Ramos (cell line): ENCODE measurements at regions not wholly inside any gene's neighbourhood (a gene's known extent, or its start where the extent isn't known, plus 50 kb on each side); places are given as distances from the start of the nearest gene placed in this dataset.
"Not testable (repeated sequence)": the region's sequence is repeated elsewhere in the genome, so short reads cannot be mapped to it uniquely, and the experiment has no call there.

Experiments
- in situ Hi-C: fragments of 300-500 bp; cut with MboI; formaldehyde crosslinking; loops from one replicate; pipeline ENCODE4 v1.14.3; 2022; ENCODE audit warnings: low sequenced_read_pairs; ENCODE audit not compliant: unreplicated experiment

DNA sequence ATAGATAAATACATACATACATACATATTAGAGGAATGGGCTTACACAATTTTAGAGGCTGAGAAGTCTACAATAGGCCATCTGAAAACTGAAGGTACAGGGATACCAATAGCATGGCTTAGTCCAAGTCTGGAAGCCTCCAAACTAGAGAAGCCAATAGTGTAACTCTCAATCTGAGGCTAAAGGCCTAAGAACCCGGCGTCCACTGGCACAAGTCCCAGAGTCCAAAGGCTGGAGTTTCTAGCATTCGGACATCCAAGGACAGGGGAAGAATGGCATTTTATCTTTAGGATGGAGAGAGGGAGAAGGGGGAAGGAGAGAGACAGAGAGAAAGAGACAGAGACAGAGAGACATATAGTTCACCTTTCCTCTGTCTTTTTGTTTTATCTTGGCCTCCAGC is 63.7 kb upstream of the SYT4 start:
- in situ Hi-C loops: no loop called here

GRCh38 chr18:43350176-43350575 is 72.9 kb upstream of the SYT4 start:
- in situ Hi-C loops: no loop called here

GRCh38 chr18:43364535-43364934 is 87.2 kb upstream of the SYT4 start:
- in situ Hi-C loops: no loop called here

- in situ Hi-C loops: no loop called here
Observed at GRCh38 chr18:43367895-43368294, 90.6 kb upstream of the SYT4 start.

GRCh38 chr18:43369311-43369710 is 92.0 kb upstream of the SYT4 start:
- in situ Hi-C loops: not testable (repeated sequence)

- in situ Hi-C loops: no loop called here
Observed at GRCh38 chr18:43372773-43373172, 95.5 kb upstream of the SYT4 start.

- in situ Hi-C loops: no loop called here
Observed at GRCh38 chr18:43380104-43380672, 102.9 kb upstream of the SYT4 start.

DNA sequence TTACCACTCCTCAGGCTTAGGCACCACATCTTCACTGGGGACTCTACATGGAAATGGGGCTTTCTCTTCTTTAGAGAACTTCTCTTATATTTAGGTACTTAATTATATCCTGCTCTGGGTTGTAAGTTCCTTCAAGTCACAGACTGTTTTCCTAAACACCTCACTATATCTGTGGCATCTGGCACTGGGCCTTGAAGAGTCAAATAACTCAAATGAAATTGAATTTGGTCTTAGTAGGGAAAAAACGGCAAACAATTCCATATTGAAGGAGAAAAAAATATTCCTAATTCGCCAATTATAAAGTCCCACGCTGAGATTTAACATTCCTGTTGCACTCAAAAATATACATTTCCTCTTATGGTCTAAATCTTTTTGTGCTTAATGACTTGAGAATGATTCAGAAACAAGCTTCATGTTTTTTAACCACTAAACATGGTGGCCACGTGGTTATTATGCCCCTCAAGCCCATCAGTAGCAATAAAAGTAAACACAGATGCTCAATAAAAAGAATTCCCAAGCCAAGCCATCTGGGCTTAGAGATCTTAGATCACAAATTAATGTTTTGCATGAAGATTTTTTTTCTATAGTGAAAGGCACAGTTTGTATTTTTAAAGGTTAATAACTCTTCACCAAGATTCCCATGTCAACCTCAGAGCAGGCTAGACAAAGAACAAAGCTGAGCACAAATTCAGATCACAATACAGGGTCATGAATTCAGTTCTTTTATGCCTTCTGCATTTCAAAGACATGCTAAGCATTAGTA is 105.5 kb upstream of the SYT4 start:
- in situ Hi-C loops: no loop called here

GRCh38 chr18:43389163-43389562 is 111.9 kb upstream of the SYT4 start:
- in situ Hi-C loops: no loop called here

DNA sequence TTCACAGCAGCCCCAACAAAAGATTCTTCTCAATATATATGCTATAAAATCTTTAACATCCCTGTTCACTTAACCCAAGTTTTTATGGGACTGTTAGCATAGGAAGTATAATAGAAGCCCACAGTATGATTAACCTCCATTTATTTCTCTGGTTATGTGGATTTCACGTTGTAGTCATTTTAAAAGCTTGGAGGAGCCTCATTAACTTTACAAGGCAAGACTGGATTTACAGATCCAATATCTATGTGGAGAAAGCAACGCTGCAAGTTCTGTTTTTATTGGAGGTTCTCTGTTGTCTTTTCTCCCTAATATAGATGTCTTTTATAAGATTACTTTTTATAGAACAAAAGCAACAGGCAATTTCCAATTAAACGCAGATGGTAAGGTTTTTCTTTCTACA is 114.9 kb upstream of the SYT4 start:
- in situ Hi-C loops: no loop called here

DNA sequence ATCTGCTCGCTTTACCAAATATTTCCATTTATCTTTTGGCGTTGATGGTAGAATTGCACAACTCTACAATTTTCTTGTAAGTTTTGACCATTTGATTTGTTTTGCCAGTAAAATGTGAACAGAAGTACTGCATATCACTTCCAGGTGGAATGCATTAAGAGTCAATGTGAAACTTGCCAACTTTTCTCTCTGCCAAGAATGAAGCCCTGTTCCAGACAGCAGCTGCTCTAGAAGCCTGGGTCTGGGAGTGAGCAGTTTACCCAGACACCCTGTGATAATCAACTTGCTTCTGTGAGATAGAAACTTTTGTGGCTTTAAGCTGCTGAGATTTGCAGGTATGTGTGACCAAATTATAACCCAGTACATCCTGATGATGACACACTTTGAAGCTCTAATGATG is 115.9 kb upstream of the SYT4 start:
- in situ Hi-C loops: no loop called here

- in situ Hi-C loops: no loop called here
Observed at GRCh38 chr18:43396266-43396665, 119.0 kb upstream of the SYT4 start.

DNA sequence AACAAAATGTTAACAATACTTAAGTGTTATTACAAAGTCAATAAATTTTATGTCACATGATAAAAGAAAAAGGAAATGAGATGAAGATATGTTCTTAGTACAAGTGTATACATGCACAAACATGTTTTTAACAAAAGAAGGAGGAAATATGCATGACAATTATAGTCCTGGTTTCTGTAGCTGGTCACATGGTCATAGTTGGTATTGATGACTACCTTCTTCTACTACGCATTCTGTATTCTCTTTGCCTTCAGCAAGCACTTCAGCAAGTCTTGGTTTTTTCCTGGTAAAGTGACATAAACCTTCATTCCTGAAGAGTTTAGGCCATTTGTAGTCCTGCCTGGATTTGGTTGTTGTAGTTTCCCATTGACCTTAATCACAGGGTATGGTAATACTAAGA is 121.3 kb upstream of the SYT4 start:
- in situ Hi-C loops: no loop called here

- in situ Hi-C loops: no loop called here
Observed at GRCh38 chr18:43405097-43405496, 127.8 kb upstream of the SYT4 start.

- in situ Hi-C loops: no loop called here
Observed at GRCh38 chr18:43414006-43414405, 136.7 kb upstream of the SYT4 start.

- in situ Hi-C loops: no loop called here
Observed at GRCh38 chr18:43420091-43420490, 142.8 kb upstream of the SYT4 start.

DNA sequence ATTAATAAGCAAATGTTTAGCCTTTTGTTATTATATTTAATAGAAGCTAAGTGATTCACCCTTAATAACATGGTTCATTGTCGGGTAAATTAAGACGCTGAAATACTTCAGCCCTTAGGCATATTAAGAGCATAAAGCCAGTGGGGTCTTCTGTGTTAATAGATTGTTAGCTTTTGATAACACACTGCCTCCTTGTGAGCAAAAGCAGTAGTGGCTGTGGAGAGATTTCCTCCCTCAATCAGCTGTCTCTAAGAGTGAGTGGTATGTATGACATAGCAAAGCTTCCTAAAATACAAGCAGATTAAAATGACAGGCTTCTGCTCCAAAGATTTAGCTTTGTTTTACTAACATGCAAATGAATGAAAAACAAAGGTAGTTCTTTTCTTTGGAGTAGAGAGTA is 143.7 kb upstream of the SYT4 start:
- in situ Hi-C loops: no loop called here

DNA sequence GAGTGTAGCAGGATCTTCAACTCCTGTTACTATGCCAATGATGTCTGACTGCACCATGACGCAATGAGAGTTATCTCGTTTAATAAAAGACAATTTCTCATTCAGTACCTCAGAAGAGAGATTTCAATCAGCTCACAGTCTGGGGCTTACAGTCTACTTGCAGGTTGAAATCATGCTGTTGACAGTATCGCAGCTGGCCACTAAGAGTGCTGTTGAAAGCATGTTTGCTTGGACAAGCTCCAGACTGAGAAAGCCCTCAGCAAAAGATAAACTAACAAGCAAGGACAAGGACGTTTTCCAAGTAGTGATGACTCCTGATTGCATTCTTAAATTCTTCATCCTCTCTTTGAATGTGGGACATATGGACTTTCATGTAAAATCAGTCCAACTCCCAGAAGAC is 145.2 kb upstream of the SYT4 start:
- in situ Hi-C loops: no loop called here

DNA sequence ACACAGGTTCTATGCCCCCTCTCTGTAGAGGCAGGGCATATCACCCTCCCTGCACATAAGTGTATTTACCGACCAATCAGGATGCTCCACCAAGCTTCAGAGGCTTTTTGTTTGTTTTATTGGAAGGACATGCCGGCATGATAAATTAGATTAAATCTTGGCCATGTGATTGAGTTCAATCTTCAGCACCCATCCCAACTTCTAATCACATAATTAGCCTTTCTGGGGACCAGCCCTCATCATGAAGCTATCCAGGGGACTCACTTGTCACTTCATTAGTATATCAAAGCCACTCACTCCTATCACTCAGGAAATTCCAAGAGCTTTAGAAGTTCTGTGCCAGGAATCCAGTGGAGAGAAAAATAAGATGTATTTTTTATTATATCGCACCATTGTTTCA is 158.6 kb upstream of the SYT4 start:
- in situ Hi-C loops: no loop called here

- in situ Hi-C loops: no loop called here
Observed at GRCh38 chr18:43442131-43442530, 164.8 kb upstream of the SYT4 start.

GRCh38 chr18:43442571-43442970 is 165.3 kb upstream of the SYT4 start:
- in situ Hi-C loops: no loop called here

GRCh38 chr18:43465483-43465882 is 188.2 kb upstream of the SYT4 start:
- in situ Hi-C loops: no loop called here
